GM13976 (cell line): ENCODE measurements at regions not wholly inside any gene's neighbourhood (a gene's known extent, or its start where the extent isn't known, plus 50 kb on each side); places are given as distances from the start of the nearest gene placed in this dataset.

Experiments used
- DNase-seq: peaks from one replicate; pipeline ENCODE4 v3.0.0; 2012; ENCODE audit warnings: low spot score
- CTCF ChIP-seq: IDR thresholded peaks from 2 replicates; pipeline ENCODE4 v1.5.1; 2012; ENCODE audit warnings: borderline replicate concordance, mild to moderate bottlenecking; ENCODE audit not compliant: insufficient read depth; ENCODE audit errors: extremely low read depth, missing control alignments, control extremely low read depth
- in situ Hi-C: fragments of 300-500 bp; cut with MboI; formaldehyde crosslinking; loops from one replicate; pipeline ENCODE4 v1.12.0; 2022; ENCODE audit warnings: low sequenced_read_pairs, mixed read lengths, inconsistent platforms; ENCODE audit not compliant: unreplicated experiment

GRCh38 chr4:19936476-19936875 is 315.2 kb upstream of the SLIT2 start:
- DNase-seq: no peak
- in situ Hi-C loops: no loop called here
- no peak for TF ChIP-seq CTCF

- no peak for DNase-seq
- in situ Hi-C loops: no loop called here
- no peak for TF ChIP-seq CTCF
These were observed 321.0 kb upstream of the SLIT2 start for GRCh38 chr4:19930742-19931141.

DNA sequence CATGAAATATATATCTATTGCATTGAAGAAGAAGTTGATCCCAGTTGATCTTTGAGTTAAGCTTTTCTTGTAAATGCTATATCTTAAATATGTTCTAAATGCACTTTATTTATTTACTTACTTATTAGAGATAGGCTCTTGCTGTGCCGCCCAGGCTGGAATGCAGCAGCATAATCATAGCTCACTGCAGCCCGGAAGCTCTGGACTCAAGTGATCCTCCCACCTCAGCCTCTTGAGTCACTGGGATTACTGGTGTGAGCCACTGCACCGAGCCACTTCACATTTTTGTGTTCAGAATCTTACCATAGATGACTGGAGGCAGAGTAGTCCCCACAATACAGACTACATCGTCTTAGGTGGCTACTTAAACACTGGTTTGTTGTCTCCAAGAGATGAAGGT is 324.3 kb upstream of the SLIT2 start:
- no peak for DNase-seq
- in situ Hi-C loops: no loop called here
- TF ChIP-seq CTCF: no peak

DNA sequence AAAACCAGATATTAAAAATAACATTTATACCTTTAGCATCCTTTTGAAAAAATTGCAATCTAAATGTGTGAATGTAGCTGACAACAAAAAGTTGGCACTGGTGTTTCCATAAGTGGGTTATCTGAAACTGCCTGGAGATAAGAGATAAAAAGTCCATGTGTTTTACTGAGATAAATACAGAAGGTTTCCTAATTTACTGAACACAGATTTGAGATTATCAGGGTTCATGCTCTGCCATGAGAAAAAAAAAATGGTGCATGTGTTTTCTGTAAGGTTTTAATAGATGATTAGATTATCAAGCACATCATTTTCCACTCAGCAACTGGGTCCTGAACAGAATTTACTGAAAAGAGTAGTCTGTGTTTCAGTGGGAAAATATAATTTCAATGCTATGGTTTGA is 326.2 kb upstream of the SLIT2 start:
- no peak for TF ChIP-seq CTCF
- in situ Hi-C loops: no loop called here
- no peak for DNase-seq

GRCh38 chr4:19924761-19925160 is 326.9 kb upstream of the SLIT2 start:
- DNase-seq: no peak
- in situ Hi-C loops: no loop called here
- no peak for TF ChIP-seq CTCF

DNA sequence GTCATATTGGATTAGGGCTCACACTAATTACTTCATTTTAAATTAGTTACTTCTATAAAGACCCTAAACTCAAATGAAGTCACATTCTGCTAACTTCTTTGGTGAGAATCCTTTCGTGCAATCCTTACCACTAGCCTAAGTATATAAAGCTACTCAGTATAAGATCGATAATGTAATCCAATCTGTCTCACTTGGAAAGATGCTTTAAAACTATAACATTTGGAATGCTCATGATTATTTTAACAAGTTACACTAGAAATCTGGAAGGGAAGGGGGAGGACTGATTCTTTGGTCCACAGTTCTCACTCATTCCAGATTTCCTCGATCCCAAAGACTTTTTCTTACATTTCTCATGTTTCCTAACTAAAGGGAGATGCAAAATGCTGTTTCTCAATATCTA is 336.4 kb upstream of the SLIT2 start:
- DNase-seq: no peak
- in situ Hi-C loops: no loop called here
- no peak for TF ChIP-seq CTCF

DNA sequence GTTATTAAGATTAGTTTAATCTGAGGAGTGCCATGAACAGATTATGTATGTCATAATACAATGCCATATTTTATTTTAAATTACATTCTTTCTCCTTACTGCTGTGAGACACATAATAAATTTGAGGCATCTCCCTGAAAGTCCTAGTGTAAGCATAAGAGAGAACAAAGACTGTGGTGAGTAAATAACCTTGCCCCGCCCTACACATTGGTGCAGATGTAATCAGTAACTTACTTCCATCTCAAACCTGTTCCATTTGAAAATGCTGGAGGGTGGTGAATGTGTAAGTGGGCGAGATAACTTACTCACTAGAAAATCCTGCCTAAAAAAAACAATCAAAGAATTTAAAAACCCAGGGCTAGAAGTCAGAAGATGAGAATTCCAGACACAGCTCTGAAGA is 338.1 kb upstream of the SLIT2 start:
- in situ Hi-C loops: no loop called here
- DNase-seq: no peak

More for the DNA sequence above, 338.1 kb upstream of the SLIT2 start:
- no peak for TF ChIP-seq CTCF
